ENCODE measurements at regions not wholly inside any gene's neighbourhood (a gene's known extent, or its start where the extent isn't known, plus 50 kb on each side); places are given as distances from the start of the nearest gene placed in this dataset.

GRCh38 chr2:5544205-5544786 lies 147.9 kb upstream of the SOX11 start:
- DNase-seq (ENCODE audit: low spot score): no peak

DNA sequence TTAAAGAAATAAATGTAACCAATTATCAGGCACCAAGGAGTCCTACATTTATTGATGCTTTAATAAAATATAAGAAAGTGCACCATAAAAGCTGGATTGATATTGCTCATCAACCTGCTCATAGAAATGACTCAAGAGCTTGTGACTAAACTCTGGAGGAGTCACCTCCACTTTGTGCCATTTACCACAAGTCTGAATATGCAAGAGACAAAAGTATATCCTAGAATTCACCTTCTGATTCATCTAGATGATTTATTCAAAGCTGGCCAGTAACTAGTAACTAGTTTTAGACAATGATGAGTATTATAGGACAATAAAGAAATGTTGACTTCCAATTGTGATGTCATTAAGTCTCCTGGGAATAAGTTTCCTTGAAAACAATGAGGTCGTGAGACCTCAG lies 146.0 kb upstream of the SOX11 start:
- no peak for DNase-seq (ENCODE audit: low spot score)

GRCh38 chr2:5548991-5549715 lies 143.0 kb upstream of the SOX11 start:
- no peak for DNase-seq (ENCODE audit: low spot score)

DNA sequence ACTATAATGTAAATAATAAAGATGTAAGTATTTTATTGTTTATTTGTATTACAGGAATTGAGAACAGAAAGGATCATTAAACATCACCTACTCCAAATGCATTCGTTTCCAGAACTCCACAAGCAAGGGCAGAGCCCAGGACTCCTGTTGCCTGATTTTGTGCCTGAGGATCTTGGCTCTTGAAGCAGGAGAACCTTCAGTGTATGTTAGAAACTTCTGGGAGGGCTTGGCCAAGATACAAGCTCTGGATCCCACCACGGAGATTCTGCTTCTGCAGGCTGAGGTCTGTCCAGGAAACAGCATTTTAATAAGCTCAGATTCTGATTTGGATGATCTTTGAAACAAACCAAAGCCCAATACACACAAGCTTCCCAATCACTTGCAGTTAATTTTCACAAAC lies 142.4 kb upstream of the SOX11 start:
- DNase-seq (ENCODE audit: low spot score): no peak

DNA sequence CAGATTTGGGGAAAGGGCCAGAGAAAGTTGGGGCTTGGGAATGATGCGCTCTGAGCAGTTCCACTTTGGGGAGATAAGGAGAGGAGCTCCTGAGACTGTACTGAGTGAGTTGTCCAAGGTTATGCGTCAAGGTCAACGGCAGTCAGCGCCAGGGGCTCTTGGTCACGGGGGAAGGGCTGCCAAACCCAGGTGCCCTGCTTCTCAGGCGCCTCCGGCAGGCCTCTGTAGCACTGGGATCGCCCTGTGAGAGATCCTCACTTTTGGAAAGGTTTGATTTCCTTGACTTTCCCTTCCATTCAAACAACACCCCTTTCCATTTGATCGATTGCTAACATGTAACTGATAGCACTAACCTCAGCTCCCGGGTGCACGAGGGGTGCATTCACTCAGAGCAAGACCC lies 136.5 kb upstream of the SOX11 start:
- no peak for DNase-seq (ENCODE audit: low spot score)

GRCh38 chr2:5561006-5561405 lies 131.2 kb upstream of the SOX11 start:
- DNase-seq (ENCODE audit: low spot score): no peak

- no peak for DNase-seq (ENCODE audit: low spot score)
Observed at GRCh38 chr2:5562426-5562825, 129.8 kb upstream of the SOX11 start.

- DNase-seq (ENCODE audit: low spot score): no peak
Observed at GRCh38 chr2:5562865-5563264, 129.3 kb upstream of the SOX11 start.

- no peak for DNase-seq (ENCODE audit: low spot score)
Observed at GRCh38 chr2:5563411-5563810, 128.8 kb upstream of the SOX11 start.

DNA sequence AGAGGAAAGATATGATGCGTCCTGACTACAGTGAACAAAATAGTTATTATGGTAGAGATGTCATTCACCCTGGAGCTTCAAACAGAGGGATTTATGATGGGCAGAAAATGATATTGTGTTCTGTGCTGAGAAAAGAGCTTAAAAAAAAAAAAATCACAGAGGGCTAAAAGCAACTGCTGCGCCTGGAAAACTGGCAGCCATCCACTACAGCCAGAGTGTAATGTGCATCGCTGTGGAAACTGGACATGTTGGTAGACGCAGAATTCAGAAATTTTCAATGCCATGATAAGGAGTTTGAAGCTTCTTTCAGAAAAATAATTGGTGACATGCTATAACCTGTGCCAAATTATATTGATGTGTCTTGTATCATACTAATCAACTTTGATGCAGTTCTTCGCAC lies 122.9 kb upstream of the SOX11 start:
- no peak for DNase-seq (ENCODE audit: low spot score)

- DNase-seq (ENCODE audit: low spot score): no peak
Observed at GRCh38 chr2:5576015-5576414, 116.2 kb upstream of the SOX11 start.

DNA sequence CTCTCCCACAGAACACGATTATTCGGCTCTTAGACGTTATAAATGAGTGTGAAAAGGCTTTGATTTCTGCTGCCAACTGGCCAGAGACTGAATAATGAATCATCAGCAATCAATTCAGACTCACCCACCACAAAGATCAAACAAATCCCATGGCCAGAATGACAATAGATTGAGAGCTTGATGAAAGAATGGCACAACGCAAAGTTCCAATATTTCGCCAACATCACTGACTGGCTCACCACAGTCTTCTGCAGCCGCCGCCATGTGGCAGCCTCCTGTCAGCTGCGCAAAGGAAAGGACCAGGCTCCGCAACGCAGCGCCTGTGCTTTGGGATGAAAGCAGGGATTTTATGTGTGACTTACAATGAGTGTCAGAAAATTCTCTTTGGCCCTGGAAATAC lies 104.4 kb upstream of the SOX11 start:
- no peak for DNase-seq (ENCODE audit: low spot score)

DNA sequence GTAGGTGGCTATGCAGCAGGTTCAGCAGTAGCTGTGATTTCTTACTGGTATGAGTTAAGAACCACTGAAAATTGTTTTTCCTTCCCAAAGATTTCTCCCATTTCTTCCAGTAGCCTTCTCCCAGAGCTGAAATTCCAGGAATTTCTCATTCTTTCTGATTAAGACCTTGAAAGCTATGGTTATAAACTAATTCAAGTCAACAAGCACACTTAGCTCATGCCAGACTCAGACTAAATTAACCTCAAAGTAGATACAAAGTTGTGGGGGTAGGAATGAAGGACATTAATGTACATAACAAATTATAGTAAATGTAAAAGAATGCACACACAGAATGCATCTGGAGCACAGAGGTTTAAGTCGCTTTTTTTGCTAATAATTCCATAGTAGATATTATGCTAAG lies 103.6 kb upstream of the SOX11 start:
- DNase-seq (ENCODE audit: low spot score): no peak

- no peak for DNase-seq (ENCODE audit: low spot score)
Observed at GRCh38 chr2:5589183-5589582, 103.0 kb upstream of the SOX11 start.

DNA sequence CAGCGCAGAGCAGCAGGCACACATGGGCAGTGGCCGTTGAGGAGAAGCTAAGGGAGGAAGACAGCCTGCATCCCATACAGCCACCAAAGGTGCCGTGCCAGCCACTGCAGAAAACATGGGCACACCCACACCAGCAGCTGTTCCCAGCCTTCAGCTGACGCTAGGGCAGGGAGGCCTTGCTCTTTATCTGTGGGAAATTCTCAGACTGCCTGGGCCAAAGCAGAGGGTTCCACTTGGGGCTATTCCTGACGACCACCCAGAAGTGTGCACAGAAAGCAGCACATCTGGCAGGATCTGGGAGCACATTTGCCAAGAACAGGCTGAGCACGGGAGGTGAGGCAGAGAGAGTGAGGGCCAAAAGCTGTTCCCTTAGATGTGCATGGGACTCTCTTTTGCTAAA lies 101.3 kb upstream of the SOX11 start:
- DNase-seq (ENCODE audit: low spot score): no peak

- DNase-seq (ENCODE audit: low spot score): no peak
Observed at GRCh38 chr2:5592916-5593315, 99.3 kb upstream of the SOX11 start.

- no peak for DNase-seq (ENCODE audit: low spot score)
Observed at GRCh38 chr2:5594249-5594695, 97.9 kb upstream of the SOX11 start.

DNA sequence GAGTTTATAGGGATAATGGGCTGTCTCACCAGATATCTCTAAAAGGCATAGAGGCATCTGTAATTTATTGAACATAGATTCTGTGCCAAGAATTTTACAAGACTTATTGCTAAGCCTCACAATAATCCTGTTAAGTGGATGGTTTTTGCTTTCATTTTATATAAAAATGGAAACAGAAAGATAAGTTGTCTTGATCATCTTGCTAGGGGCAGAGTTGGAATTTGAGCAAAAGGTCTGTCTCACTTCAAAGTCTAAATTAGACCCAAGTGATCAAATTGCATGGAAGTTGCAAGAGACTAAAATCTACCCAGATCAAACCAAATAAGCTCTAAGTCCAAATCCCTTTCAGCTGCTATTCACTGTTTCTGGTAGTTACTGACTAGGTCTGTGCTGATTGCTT lies 95.3 kb upstream of the SOX11 start:
- no peak for DNase-seq (ENCODE audit: low spot score)

DNA sequence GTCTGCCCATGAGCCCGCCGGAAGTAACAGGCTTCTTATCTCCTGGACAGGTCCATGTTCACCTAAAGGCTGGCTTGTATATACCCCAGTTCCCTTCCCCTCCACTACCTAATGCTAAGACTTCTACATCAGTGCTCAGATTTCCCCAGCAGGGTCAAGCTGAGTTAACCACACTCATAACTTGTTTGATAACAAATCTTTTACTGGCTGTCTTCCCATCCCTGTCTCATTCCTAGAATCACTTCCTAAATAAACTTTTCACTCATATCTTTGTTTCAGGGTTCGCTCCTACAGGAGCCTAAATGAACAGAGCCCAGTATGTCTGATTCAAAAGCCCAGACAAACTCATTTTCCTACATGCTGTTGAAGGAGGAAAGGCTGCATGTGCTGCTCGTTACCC lies 94.0 kb upstream of the SOX11 start:
- no peak for DNase-seq (ENCODE audit: low spot score)

DNA sequence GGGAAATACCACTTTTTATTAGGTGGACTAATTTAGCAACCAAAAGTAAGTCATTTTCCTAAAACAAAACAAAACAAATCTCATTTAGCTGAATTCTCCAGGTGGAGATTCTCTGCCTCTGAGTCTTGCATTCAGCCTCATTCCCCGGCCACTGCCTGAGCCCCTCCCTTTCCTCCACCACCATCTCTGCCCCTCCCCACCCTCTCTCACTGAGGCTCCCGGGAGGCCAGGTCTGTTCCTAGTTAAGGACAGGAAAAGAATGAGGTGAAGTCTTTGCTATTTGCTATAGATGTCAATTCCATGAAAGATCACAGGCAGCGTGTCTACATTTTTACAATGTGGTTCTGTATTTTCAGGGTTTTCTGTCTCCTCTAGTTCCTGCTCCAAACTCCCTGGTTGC lies 83.0 kb upstream of the SOX11 start:
- DNase-seq (ENCODE audit: low spot score): no peak

DNA sequence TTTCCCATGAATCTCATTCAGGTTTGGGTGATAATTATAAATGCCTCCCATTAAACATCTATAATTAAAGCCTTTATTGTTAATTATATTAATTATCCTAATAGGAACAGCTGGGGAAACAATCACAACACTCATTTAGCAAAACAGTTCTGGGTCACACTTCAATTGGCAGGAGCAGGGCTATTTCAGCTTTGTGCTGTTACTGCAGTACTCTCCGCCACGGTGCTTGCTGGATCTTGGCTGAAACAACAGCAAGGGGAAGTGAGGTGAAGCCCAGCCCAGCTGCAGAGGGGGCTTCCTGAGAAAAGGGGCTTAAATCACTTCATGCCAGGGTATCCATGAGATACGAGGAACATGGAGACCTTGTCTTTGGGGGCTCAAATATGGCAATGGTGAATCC lies 79.5 kb upstream of the SOX11 start:
- DNase-seq (ENCODE audit: low spot score): no peak

- DNase-seq (ENCODE audit: low spot score): no peak
Observed at GRCh38 chr2:5616019-5616418, 76.2 kb upstream of the SOX11 start.

DNA sequence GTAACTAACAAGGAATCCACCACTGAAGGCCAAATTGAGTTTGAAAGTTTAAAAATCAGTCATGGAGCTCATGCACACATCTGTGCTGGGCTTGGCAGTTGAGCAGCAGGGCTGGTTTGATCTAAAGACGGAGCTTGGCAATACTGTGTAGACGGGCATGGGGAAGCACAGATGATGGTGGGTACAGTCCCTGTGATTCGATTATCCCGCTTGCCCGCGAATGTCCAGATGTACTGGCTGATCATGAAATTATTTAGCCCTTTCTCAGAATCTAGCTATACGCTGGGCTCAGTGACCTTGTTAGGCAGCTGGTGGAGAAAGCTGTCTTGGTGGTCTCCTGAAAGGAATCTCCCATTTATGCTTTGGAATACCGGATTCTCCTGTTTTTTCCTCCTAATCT lies 74.8 kb upstream of the SOX11 start:
- DNase-seq (ENCODE audit: low spot score): no peak

- no peak for DNase-seq (ENCODE audit: low spot score)
Observed at GRCh38 chr2:5617796-5618195, 74.4 kb upstream of the SOX11 start.
